Vagina (tissue), 2 donors: ENCODE measurements at regions not wholly inside any gene's neighbourhood (a gene's known extent, or its start where the extent isn't known, plus 50 kb on each side); places are given as distances from the start of the nearest gene placed in this dataset.
"Not testable (repeated sequence)": the region's sequence is repeated elsewhere in the genome, so short reads cannot be mapped to it uniquely, and the experiment has no call there.

Experiments used
- CTCF ChIP-seq, 3 experiments: fragments of 450-650 bp in 2 of 3; fragments of 200-600 bp in 1 of 3; sonication (generic) in 1 of 3; IDR thresholded peaks; one replicate each; pipeline ENCODE4 v1.5.1; 2017 to 2019; ENCODE audit warnings: antibody characterized with exemption in 3 of 3, mild to moderate bottlenecking in 2 of 3, moderate library complexity in 2 of 3
- POLR2AphosphoS5 ChIP-seq, 2 donors: sonication (generic); formaldehyde crosslinking; IDR thresholded peaks; one replicate each; pipeline ENCODE4 v1.9.0; 2017; ENCODE audit warnings: antibody characterized with exemption in 2 of 2, mild to moderate bottlenecking in 2 of 2, low read depth in 1 of 2; ENCODE audit not compliant: insufficient read depth in 1 of 2

GRCh38 chr1:817071-817599 is 106.6 kb upstream of the SAMD11 start:
- TF ChIP-seq POLR2AphosphoS5 (IDR thresholded peaks at IDR 0.05; ENCODE audit: insufficient read depth in 1 of 2, low read depth in 1 of 2), result peak; percentile 49 to 65
- not testable (repeated sequence) for TF ChIP-seq CTCF (IDR thresholded peaks at IDR 0.05)
